Ishikawa (cell line): ENCODE measurements at regions not wholly inside any gene's neighbourhood (a gene's known extent, or its start where the extent isn't known, plus 50 kb on each side); places are given as distances from the start of the nearest gene placed in this dataset.

ENCODE experiments used
- CEBPB ChIP-seq: IDR thresholded peaks from 2 replicates; pipeline ENCODE4 v1.6.1; 2012
- CREB1 ChIP-seq: IDR thresholded peaks from 2 replicates; pipeline ENCODE4 v1.6.1; 2012; ENCODE audit warnings: low read depth
- EGR1 ChIP-seq: IDR thresholded peaks from 2 replicates; pipeline ENCODE4 v1.6.1; 2012
- EP300 ChIP-seq: IDR thresholded peaks from 2 replicates; pipeline ENCODE4 v1.6.1; 2012; ENCODE audit warnings: borderline replicate concordance
- NFIC ChIP-seq: IDR thresholded peaks from 2 replicates; pipeline ENCODE4 v1.6.1; 2012
- RAD21 ChIP-seq: IDR thresholded peaks from 2 replicates; pipeline ENCODE4 v1.6.1; 2012; ENCODE audit warnings: low read depth
- TAF1 ChIP-seq: IDR thresholded peaks from 2 replicates; pipeline ENCODE4 v1.6.1; 2012; ENCODE audit warnings: low read depth, mild to moderate bottlenecking
- TEAD4 ChIP-seq: IDR thresholded peaks from 2 replicates; pipeline ENCODE4 v1.6.1; 2012
- YY1 ChIP-seq: IDR thresholded peaks from 2 replicates; pipeline ENCODE4 v1.6.1; 2012; ENCODE audit warnings: low read depth
- ZBTB7A ChIP-seq: IDR thresholded peaks from 2 replicates; pipeline ENCODE4 v1.6.1; 2012; ENCODE audit warnings: low read depth
- TF ChIP-seq, protein P1 (sequence below): IDR thresholded peaks from 2 replicates; pipeline ENCODE4 v1.6.1; 2012
- TF ChIP-seq, protein P2 (sequence below): IDR thresholded peaks from 2 replicates; pipeline ENCODE4 v1.6.1; 2012; ENCODE audit warnings: low read depth, mild to moderate bottlenecking

DNA sequence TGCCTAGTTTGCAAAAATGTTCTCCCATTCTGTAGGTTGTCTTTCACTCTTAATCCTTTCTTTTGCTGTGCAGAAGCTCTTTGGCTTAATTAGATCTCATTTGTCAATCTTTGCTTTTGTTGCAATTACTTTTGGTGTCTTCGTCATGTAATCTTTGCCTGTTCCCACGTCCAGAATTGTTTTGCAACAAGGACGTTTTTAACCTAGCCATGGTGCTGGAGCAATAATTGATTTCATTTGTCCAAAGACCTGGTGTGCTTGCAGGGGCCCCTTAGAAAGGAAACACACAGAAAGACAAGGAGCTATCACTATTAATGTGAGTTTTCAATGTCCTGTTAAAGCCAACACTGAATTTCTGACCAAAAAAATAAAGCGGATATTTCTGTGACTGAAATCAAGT, 89.1 kb upstream of the GALNT15 start:
- TF ChIP-seq TAF1 (no peak), ZBTB7A (no peak), TEAD4 (no peak), RAD21 (no peak), NFIC (no peak), EGR1 (no peak), CEBPB (no peak), CREB1 (no peak), EP300 (no peak), YY1 (no peak)
- TF ChIP-seq, protein P1, sequence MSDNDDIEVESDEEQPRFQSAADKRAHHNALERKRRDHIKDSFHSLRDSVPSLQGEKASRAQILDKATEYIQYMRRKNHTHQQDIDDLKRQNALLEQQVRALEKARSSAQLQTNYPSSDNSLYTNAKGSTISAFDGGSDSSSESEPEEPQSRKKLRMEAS = no peak
- TF ChIP-seq, protein P2, sequence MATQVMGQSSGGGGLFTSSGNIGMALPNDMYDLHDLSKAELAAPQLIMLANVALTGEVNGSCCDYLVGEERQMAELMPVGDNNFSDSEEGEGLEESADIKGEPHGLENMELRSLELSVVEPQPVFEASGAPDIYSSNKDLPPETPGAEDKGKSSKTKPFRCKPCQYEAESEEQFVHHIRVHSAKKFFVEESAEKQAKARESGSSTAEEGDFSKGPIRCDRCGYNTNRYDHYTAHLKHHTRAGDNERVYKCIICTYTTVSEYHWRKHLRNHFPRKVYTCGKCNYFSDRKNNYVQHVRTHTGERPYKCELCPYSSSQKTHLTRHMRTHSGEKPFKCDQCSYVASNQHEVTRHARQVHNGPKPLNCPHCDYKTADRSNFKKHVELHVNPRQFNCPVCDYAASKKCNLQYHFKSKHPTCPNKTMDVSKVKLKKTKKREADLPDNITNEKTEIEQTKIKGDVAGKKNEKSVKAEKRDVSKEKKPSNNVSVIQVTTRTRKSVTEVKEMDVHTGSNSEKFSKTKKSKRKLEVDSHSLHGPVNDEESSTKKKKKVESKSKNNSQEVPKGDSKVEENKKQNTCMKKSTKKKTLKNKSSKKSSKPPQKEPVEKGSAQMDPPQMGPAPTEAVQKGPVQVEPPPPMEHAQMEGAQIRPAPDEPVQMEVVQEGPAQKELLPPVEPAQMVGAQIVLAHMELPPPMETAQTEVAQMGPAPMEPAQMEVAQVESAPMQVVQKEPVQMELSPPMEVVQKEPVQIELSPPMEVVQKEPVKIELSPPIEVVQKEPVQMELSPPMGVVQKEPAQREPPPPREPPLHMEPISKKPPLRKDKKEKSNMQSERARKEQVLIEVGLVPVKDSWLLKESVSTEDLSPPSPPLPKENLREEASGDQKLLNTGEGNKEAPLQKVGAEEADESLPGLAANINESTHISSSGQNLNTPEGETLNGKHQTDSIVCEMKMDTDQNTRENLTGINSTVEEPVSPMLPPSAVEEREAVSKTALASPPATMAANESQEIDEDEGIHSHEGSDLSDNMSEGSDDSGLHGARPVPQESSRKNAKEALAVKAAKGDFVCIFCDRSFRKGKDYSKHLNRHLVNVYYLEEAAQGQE = no peak
